Stimulated activated CD8-positive, alpha-beta memory T cell treated with anti-CD3 and anti-CD28 coated beads, Interleukin-4, amount 100 ng/mL, for 24 hours (primary cell): ENCODE measurements at regions not wholly inside any gene's neighbourhood (a gene's known extent, or its start where the extent isn't known, plus 50 kb on each side); places are given as distances from the start of the nearest gene placed in this dataset.

ENCODE experiments used
- DNase-seq: peaks from one replicate; pipeline ENCODE4 v3.0.0-alpha.2; 2020; ENCODE audit warnings: low read depth

GRCh38 chr6:209432-210103, 82.7 kb upstream of the DUSP22 start:
- no peak for DNase-seq

GRCh38 chr6:210104-210456, 82.2 kb upstream of the DUSP22 start:
- no peak for DNase-seq

GRCh38 chr6:210778-211374, 81.4 kb upstream of the DUSP22 start:
- no peak for DNase-seq

- DNase-seq: no peak
Observed at GRCh38 chr6:211871-212497, 80.3 kb upstream of the DUSP22 start.

GRCh38 chr6:213284-213683, 79.0 kb upstream of the DUSP22 start:
- no peak for DNase-seq

GRCh38 chr6:214428-214827, 77.9 kb upstream of the DUSP22 start:
- DNase-seq: no peak

- peak; percentile 49 for DNase-seq
Observed at GRCh38 chr6:215335-216034, 76.8 kb upstream of the DUSP22 start.

GRCh38 chr6:217048-217659, 75.1 kb upstream of the DUSP22 start:
- DNase-seq: no peak

- DNase-seq: no peak
Observed at GRCh38 chr6:218153-219018, 73.9 kb upstream of the DUSP22 start.

GRCh38 chr6:219019-219570, 73.2 kb upstream of the DUSP22 start:
- DNase-seq: no peak

GRCh38 chr6:219641-220198, 72.6 kb upstream of the DUSP22 start:
- DNase-seq: no peak

- DNase-seq: no peak
Observed at GRCh38 chr6:220312-220711, 72.0 kb upstream of the DUSP22 start.

- no peak for DNase-seq
Observed at GRCh38 chr6:220721-221475, 71.4 kb upstream of the DUSP22 start.

GRCh38 chr6:221531-222349, 70.5 kb upstream of the DUSP22 start:
- no peak for DNase-seq

- no peak for DNase-seq
Observed at GRCh38 chr6:222468-222867, 69.8 kb upstream of the DUSP22 start.

- no peak for DNase-seq
Observed at GRCh38 chr6:223136-223535, 69.2 kb upstream of the DUSP22 start.

- no peak for DNase-seq
Observed at GRCh38 chr6:223763-224162, 68.5 kb upstream of the DUSP22 start.

- no peak for DNase-seq
Observed at GRCh38 chr6:224350-224749, 67.9 kb upstream of the DUSP22 start.

- DNase-seq: peak; percentile 52
Observed at GRCh38 chr6:225121-225721, 67.1 kb upstream of the DUSP22 start.
